ENCODE measurements at regions not wholly inside any gene's neighbourhood (a gene's known extent, or its start where the extent isn't known, plus 50 kb on each side); places are given as distances from the start of the nearest gene placed in this dataset.
A peak's percentile ranks its signal among the peaks of the same experiment; 100 is the strongest.

DNA sequence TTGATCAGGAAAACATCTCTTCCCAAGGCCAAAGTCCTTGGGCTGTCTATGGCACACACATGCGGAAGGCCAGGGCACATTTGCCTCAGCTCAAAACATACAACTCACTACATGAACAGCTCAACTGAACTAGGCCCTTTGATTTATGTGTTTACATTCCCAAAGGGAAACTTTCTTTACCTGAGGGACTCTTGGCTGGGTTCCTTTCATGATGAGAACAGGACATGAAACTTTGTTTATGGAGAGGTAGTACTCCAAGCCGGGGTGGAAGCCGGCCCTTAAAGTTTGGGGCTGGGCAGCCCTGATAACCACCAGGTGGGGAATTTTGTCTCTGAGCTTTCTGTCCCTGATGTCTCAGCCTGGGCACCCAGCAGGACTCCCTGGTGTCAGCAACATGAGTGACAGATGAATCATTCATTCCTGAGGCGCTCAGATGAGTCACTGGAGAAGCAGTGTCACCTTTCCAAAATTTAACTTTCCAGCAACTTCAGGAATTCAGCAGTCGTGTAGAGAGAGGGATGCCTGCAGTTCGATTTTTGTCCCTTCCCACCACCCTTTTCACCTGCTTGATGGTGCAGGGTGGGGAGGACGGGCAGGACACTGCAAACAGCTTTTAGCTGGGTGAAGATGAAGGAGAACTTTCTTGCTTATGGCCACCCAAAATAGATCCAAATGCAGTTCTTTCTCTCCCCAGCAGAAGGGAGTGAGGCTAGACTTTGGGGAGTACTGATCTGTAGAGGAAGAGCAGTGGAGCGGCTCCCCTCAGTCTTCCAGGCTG lies 331.6 kb downstream of the DYSF start:
- no peak overlapping the region for H3K27ac Mint-ChIP-seq (ENCODE audit: unreplicated experiment)
- H3K4me1 Mint-ChIP-seq (ENCODE audit: unreplicated experiment) = peaks cover 40% of the 10 kb centered on the region
- no peak for TF ChIP-seq CTCF (IDR thresholded peaks at IDR 0.05)
- no peaks in the 10 kb centered on the region for H3K27me3 Mint-ChIP-seq (ENCODE audit: unreplicated experiment)
- no peaks in the 10 kb centered on the region for H3K36me3 Mint-ChIP-seq (ENCODE audit: unreplicated experiment)
- H3K4me3 Mint-ChIP-seq (ENCODE audit: unreplicated experiment) = no peak overlapping the region
- no peaks in the 10 kb centered on the region for H3K9me3 Mint-ChIP-seq (ENCODE audit: unreplicated experiment)
- peak; percentile 60 for DNase-seq (ENCODE audit: extremely low spot score, unreplicated experiment)

DNA sequence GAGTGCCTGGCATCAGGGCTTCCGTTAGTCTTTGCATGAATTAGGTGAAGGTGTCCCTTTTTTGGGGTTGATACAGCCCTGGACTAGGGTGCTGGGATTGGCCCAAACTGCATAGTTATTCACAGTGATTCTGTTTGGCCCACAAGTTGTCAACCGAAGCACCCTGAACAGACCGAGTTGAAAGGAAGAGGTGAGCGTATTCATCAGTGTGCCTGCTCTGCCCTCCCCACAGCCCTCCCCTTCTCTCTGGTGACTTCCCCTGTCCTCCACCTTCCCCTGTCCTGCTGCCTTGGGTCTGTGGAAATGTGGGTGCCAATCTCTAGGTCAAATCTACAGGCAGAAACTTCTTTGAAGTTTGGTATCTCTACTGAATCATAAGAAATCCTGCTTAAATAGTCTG lies 330.5 kb downstream of the DYSF start:
- no peak for TF ChIP-seq CTCF (IDR thresholded peaks at IDR 0.05)
- Mint-ChIP-seq H3K4me3 (ENCODE audit: unreplicated experiment) (no peak overlapping the region), H3K36me3 (ENCODE audit: unreplicated experiment) (no peaks in the 10 kb centered on the region), H3K9me3 (ENCODE audit: unreplicated experiment) (no peaks in the 10 kb centered on the region), H3K4me1 (ENCODE audit: unreplicated experiment) (peaks cover 45% of the 10 kb centered on the region), H3K27me3 (ENCODE audit: unreplicated experiment) (no peaks in the 10 kb centered on the region), H3K27ac (ENCODE audit: unreplicated experiment) (no peak overlapping the region)
- DNase-seq (ENCODE audit: extremely low spot score, unreplicated experiment) = peak; percentile 48

DNA sequence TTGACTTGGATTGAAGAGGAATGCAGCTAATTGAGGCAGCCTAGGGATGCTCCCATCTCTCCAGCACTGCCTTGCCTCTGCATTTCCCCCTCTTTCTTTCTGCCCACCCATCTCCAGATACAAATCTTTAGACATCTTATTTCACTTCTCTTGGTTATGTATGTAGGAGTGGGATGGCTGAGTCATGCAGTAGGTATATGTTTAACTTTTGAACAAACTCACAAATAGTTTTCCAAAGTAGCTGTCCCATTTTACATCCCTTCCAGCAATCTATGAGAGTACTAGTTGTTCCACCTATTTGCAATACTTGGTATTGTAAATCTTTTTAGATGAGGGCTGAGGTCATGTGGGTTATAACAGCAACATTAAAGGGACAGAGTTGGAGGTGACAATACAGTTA lies 329.9 kb downstream of the DYSF start:
- H3K27ac Mint-ChIP-seq (ENCODE audit: unreplicated experiment) = no peak overlapping the region
- H3K4me1 Mint-ChIP-seq (ENCODE audit: unreplicated experiment) = peaks cover 41% of the 10 kb centered on the region
- no peaks in the 10 kb centered on the region for H3K9me3 Mint-ChIP-seq (ENCODE audit: unreplicated experiment)
- no peak for TF ChIP-seq CTCF (IDR thresholded peaks at IDR 0.05)
- no peaks in the 10 kb centered on the region for H3K36me3 Mint-ChIP-seq (ENCODE audit: unreplicated experiment)
- no peak for DNase-seq (ENCODE audit: extremely low spot score, unreplicated experiment)
- H3K27me3 Mint-ChIP-seq (ENCODE audit: unreplicated experiment) = no peaks in the 10 kb centered on the region
- H3K4me3 Mint-ChIP-seq (ENCODE audit: unreplicated experiment) = no peak overlapping the region

- no peak overlapping the region for H3K4me3 Mint-ChIP-seq (ENCODE audit: unreplicated experiment)
- no peak for TF ChIP-seq CTCF (IDR thresholded peaks at IDR 0.05)
- no peaks in the 10 kb centered on the region for H3K27me3 Mint-ChIP-seq (ENCODE audit: unreplicated experiment)
- H3K27ac Mint-ChIP-seq (ENCODE audit: unreplicated experiment) = no peak overlapping the region
- DNase-seq (ENCODE audit: extremely low spot score, unreplicated experiment) = peak; percentile 62
- no peaks in the 10 kb centered on the region for H3K36me3 Mint-ChIP-seq (ENCODE audit: unreplicated experiment)
- H3K9me3 Mint-ChIP-seq (ENCODE audit: unreplicated experiment) = no peaks in the 10 kb centered on the region
- H3K4me1 Mint-ChIP-seq (ENCODE audit: unreplicated experiment) = peaks cover 33% of the 10 kb centered on the region
Observed at GRCh38 chr2:71782323-71782722, 329.0 kb downstream of the DYSF start.

- no peak for TF ChIP-seq CTCF (IDR thresholded peaks at IDR 0.05)
- DNase-seq (ENCODE audit: extremely low spot score, unreplicated experiment) = peak; percentile 62
- Mint-ChIP-seq H3K4me3 (ENCODE audit: unreplicated experiment) (no peak overlapping the region), H3K36me3 (ENCODE audit: unreplicated experiment) (no peaks in the 10 kb centered on the region), H3K27ac (ENCODE audit: unreplicated experiment) (no peak overlapping the region), H3K27me3 (ENCODE audit: unreplicated experiment) (no peaks in the 10 kb centered on the region), H3K9me3 (ENCODE audit: unreplicated experiment) (no peaks in the 10 kb centered on the region), H3K4me1 (ENCODE audit: unreplicated experiment) (peaks cover 33% of the 10 kb centered on the region)
Observed at GRCh38 chr2:71781695-71782228, 328.4 kb downstream of the DYSF start.

All from osteocyte (in vitro differentiated cells).